ENCODE measurements at regions not wholly inside any gene's neighbourhood (a gene's known extent, or its start where the extent isn't known, plus 50 kb on each side); places are given as distances from the start of the nearest gene placed in this dataset.

DNA sequence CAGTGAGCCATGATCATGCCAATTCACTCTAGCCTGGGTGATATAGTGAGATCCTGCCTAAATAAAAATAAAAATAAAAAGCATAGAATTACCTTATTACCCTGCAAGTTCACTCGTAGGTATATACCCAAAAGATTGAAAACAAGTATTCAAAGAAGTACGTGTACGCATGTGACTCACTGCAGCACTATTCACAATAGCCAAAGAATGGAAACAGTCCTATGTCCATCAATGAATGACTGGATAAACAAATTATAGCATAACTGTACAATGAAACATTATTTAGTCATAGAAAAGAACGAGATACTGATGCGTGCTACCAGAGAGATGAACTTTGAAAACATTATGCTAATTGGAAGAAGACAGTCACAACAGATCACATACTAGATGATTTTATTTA lies 204.6 kb upstream of the DIAPH2 start:
- TF ChIP-seq, protein P1, sequence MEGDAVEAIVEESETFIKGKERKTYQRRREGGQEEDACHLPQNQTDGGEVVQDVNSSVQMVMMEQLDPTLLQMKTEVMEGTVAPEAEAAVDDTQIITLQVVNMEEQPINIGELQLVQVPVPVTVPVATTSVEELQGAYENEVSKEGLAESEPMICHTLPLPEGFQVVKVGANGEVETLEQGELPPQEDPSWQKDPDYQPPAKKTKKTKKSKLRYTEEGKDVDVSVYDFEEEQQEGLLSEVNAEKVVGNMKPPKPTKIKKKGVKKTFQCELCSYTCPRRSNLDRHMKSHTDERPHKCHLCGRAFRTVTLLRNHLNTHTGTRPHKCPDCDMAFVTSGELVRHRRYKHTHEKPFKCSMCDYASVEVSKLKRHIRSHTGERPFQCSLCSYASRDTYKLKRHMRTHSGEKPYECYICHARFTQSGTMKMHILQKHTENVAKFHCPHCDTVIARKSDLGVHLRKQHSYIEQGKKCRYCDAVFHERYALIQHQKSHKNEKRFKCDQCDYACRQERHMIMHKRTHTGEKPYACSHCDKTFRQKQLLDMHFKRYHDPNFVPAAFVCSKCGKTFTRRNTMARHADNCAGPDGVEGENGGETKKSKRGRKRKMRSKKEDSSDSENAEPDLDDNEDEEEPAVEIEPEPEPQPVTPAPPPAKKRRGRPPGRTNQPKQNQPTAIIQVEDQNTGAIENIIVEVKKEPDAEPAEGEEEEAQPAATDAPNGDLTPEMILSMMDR (IDR thresholded peaks at IDR 0.05; ENCODE audit: control extremely low read depth in 1 of 3, insufficient read depth in 1 of 3, low read depth in 1 of 3, low read length in 3 of 3), result no peak
- TF ChIP-seq JUN (IDR thresholded peaks at IDR 0.05; ENCODE audit: low read depth, low read length) (no peak), SUZ12 (IDR thresholded peaks at IDR 0.05; ENCODE audit: low read length) (no peak), POLR2AphosphoS5 (IDR thresholded peaks at IDR 0.05; ENCODE audit: low read depth, low read length) (no peak)
